Colon (tissue), 2 donors: ENCODE measurements at regions not wholly inside any gene's neighbourhood (a gene's known extent, or its start where the extent isn't known, plus 50 kb on each side); places are given as distances from the start of the nearest gene placed in this dataset.

Experiments
- FAIRE-seq: peaks from 2 replicates; lab custom pipeline; 2012; peaks lifted over from hg19 to GRCh38; lab: Jason Lieb, UNC
- donor health status: control.
- donor health status: control.

DNA sequence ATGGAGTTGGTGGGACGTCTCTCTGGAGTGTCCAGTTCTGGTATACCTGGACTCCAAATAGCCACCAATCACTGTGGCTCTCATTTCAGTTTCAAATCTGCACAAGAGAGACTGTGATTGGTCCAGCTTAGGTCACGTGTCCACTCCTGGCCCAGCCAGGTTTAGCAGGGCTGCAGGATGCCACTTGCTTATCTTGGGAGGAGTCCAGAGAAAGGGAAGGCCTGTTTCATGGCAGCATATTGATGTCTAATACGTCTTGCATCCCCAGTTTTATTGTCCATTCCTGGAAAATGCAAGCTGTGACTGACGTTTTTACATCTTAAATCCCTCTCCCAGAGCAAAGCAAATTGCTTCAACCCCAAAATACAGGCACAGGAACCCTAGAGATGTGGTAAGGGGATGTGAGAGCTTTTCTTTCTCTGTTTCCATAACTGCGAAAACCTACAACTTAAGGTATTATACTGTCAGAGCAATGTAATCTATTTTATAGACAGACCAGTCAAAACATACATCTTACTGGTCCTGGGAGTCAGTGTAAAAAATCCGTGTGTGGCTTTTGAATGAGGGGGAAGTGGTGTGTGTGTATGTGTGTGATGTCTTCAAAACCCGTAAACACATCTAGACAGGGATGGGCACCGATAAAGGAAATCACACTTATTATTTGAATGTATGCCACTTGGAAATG lies 274.4 kb downstream of the TLE3 start:
- FAIRE-seq: no peak

DNA sequence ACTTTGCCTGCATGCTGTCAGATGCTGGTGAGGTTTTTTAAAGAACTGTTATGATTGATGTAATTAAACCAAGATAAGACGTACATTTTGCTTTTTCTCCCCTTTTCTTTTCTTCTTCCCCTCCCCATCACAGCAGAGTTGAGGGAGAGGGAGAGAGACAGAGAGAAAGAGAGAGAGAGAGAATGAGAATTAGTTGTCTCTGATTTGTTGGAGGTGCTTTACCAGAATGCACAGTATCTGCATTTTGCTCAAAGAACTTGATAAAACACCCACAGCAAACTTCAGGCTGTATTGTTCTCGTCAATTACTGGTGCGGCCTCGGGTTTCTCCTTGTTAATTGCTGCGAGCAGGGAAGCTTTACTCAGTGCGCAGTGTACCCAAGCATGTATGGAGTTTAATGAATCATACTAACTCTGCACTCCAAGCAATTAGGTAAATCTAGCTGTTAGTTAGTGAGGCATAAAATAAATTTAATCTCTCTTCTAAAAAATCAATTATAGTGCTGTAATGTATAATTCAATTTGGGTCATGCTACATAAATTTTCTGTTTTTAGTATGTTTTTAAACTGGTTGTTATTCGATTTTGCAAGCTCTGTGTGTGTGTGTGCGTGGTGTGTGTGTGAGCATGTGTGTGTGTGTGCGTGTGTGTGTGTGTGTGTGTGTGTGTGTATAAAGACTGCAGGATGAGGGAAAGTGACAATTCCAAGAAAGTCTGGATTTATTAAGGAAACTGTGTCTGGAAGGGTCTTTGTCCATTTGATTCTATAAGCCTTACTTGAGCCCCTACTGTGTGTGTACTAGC lies 273.4 kb downstream of the TLE3 start:
- no peak for FAIRE-seq

DNA sequence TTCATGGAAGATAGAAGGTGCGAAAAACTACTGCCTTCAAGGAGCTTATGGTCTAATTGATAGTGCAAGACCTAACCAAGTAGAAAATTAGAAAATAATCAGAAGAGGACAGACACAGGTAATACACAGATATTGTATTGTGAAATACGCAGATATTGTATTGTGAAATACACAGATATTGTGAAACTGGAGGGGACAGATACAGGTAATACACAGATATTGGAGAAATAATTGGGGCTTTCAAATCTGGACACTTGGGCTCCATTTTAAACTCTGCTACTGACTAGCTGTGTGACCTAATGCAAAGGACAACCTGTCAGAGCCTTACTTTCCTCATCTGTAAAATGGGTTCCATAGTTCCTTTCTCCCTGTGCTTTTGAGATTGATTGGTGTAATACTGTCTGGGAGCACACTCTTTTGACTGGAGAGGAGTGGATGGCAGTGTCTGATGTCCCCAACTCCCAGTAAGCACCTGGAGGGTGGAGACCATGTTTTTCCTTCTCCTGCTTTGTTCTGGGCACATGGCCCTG lies 272.8 kb downstream of the TLE3 start:
- no peak for FAIRE-seq

DNA sequence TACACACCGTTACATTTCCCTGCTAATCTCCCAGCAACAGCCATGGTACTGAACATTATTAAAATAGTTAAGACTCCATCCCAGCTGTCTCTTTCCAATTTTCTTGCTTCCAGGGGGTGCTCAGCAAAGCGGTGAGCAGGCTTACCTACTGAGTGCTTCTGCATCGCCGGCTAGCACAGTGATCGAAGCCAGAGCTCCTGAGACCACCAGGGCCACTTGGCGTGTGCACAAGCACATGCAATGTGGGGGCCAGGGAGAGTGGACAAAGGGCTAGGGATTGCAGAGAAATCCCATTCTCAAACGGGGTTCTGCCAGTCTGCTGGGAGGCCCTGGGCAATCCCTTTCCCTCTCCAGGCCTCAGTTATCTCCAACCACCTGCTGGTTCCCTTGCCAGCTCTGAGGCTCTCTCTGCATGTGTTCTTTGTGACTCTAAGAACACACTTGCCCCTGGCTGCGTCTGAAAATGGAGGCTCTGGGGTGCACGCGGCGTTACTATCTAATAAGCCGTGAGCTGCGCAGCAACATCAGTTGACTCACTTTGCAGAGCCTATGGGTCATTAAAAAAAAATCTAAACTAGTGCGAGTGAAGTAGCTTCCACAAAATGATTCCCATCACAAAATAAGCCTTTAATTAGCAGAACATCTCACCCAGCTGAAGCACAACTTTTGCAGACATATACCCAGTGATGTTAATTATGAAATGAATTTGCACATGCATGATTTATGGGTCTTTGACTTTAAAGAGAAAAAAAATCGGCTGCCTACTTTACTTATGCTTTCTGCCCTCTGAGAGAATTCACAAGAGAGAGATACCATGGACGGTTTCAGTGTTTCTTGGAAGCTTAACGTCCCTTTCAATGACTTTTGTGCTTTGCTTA lies 271.5 kb downstream of the TLE3 start:
- FAIRE-seq: no peak

DNA sequence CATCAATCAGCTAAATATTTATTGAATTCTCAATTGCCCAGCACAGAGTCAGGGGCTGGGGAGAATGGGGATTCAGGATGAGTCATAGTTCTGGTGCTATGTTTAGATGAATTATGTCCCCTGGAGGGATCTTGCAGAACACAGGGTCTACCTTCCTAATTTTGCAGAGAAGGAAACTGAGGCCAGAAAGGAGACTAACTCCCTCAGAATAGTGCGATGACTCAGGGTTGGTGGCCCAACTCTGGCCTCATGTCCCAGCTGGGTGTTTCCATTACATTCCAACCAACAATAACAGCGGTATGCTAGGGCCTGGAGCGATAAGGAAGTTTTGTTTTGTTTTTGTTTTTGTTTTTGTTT lies 270.9 kb downstream of the TLE3 start:
- no peak for FAIRE-seq

DNA sequence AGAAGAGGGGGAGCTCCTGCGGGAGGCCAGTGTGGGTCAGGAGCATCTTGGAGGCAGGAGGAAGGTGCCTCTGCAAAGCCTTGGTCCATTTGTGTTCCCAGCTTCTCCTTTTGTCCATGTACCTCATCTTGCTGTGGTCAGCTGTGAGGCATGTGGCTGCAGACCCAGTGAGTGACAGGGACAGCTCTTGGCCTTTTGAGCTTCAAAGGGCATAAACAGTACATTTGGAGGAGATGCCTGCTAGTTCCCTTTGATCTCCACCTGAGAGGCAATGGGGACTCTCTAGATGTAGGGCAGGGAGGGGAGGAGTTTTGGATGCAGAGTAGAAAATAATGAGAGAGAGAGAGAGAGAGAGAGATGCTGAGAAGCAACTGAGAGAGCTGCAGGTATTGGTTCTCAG lies 270.0 kb downstream of the TLE3 start:
- no peak for FAIRE-seq

DNA sequence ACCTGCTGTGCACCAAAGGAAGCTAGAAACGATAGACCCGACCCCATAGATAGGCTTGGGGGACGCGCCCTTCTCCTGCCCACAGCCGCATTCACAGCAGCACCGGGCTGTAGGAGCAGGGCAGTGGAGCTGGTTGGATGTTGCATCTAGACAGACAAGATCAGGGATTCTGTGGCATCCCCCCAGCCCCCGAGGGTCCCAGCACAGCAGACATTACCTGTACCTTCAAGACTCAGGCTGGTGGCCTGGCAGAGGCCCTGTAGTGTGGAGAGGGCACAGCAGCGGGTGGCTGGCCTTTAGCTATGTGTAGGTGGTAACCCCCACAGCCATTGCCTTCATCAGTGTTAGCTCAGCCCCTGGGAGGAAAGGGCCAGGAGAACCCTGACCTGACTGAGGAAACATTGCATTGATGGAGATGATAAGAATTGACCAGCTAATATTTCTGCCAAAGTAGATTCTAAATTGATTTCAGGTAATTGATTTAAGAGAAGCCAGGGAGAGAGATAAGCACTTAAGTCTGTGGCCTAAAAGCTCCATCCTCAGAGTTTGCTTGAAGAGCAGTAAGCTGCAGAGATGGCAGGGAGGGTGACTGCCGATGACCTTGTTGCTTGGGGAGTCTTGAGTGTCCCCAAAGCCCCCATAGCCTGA lies 269.4 kb downstream of the TLE3 start:
- FAIRE-seq: no peak

DNA sequence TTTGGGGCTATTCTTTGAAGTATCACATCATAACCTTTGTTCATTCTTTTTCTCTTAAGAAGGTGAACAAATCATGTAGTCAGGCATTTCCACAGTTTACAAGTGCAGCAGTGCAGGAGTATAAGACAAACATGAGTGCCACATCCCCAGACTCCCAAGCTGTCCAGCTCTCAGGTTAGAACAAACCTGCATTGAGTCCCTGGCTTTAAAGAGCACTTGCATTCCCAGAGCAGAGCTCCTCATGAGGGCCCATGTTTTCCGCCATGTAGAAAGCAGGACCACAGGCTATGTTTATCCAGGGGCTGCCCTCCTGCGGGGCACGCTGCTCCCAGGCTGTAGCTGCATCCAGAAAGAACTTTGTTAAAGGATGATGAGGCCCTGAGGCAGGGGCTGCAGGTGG lies 267.7 kb downstream of the TLE3 start:
- FAIRE-seq: no peak

DNA sequence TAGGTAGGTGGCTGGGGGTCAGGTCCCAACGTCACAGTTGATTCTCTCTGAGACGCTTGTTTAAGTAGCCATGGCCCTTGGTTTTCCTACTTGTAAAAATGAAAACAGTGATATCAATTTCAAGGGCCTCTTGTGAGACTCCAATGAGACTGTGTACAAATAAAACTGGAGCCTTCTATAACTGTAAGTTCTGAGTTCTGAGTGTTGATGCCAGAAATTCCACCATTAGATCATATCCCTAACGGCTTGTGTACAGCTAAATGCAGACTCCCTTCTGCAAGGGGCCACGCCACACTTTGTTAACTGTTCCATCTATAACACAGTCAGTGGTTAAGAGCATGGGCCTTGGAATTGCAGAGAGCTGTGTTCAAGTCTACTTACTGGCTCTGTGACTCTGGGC lies 267.3 kb downstream of the TLE3 start:
- no peak for FAIRE-seq

DNA sequence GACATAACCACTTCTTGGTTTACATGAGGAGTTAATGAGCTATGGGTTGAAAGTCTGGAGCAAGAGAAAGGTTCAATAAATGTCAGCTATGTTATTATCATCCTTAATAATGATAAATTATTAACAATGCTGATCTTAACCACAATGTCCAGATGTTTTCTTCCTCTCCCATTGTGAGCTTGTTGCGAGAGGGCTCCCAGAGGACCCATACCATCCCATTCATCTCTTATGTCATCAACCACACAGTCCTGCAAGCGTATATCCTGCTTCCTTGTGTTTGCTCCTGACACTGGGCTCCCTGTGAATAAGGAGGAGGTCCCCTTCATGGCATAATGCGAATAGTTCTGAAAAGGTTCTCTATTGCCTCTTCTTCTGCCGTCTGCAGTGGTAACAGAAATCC lies 266.8 kb downstream of the TLE3 start:
- no peak for FAIRE-seq

DNA sequence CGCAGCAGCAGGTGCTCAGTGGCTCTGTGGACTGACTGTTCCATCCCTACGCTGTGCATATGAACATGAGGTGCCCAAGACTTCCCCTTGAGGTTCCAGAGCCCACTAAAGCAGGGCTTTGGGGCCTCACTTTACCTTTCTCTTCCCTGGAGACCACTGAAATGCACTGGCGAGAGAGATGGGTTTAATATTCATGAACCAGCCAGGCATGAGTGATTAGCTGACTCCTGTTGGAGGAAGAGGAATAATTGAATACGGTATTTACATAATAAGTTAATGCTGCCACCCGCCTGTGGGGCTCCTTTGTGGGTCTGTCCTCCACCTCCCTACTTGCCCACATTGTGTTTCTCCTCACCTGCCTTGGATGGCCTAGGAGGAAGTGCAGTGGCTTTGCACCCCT lies 263.4 kb downstream of the TLE3 start:
- no peak for FAIRE-seq

DNA sequence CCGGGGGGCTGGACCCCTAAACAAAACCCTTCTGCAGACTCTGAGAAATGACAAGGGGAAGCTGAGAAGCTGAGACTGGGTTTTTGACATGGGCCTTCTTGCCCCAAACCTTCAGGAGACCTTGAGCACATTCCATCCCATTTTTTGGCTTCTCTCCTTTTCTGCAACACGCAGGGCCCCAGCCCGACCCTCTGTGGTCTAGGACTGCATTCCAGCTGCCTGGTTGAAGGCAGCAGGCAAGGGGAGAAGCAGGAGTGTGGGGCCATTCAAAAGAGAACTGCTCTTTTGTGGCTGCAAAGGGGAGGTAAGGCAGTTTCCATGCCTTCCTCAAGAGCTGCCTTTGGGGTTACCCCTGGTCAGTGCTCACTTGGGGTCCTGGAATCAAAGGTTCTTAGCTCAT lies 263.0 kb downstream of the TLE3 start:
- FAIRE-seq: no peak

DNA sequence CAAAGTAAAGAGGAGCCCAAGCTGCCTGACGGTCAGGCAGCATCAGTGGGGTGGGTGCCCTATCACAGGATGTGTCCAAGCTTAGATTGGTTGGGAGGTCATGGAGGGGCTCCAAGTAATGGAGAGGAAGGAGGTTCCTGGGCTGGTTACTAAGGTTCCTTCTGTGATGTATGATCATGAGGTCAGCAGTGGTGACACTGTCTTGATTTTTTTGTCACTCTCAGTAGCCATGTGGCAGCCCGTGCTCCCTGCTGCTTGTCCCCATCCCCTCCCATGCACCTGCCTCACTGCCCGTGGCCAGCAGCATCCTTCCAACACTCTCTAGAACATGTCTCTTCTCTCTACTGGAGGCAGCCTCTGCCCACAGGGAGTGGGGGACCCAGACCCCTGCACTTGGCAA lies 261.7 kb downstream of the TLE3 start:
- no peak for FAIRE-seq

DNA sequence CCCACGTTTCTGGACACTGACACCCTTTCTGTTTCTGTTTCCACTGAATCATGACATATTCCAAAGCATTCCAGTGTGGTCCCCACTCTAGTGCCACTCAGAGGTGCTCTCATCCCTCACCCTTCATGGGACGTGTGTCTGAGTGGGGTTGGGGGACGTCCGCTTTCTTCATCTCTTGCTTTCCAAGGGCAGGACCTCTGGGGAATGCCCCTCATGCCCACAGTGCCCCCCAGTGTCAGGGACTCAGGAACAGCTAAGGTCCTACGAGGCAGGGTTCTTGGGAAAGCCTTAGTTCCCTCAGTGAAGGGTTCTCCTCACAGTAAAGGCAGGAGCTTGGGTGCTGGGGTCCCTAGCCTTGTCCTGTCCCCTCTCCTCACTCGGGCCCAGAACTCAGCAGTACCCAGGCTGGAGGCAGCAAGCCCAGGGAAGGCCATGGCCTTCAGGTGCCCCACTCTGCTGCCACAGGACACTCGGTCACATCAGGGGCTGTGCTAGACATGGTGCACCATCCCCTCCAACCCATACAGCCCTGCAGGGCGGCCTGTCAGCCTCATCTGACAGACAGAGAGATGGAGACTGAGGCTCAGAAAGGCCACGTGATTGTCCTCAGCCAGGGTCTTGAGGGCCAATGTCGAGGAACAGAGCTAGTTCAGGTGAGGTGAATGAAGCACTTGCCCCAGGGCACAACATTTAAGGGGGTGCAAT lies 261.0 kb downstream of the TLE3 start:
- no peak for FAIRE-seq

DNA sequence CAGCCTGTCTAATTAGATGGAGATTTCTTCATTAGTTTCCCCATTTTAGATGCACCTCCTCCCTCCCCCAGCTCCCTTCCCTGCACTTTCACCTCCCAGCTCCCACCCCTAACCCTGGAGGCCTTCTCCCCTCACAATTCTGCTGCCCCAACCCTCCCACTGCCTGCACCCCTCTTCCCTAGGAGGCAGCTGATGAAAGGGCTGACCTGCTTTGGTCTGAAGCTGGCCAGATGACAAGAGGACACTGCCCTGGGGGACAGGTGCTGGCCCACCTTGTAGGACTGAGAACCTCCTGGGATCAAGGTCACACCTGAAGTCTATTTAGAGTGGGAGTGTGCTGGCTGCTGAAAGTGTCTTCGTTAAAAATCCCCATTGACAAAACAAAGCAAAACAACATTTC lies 259.4 kb downstream of the TLE3 start:
- FAIRE-seq: no peak

DNA sequence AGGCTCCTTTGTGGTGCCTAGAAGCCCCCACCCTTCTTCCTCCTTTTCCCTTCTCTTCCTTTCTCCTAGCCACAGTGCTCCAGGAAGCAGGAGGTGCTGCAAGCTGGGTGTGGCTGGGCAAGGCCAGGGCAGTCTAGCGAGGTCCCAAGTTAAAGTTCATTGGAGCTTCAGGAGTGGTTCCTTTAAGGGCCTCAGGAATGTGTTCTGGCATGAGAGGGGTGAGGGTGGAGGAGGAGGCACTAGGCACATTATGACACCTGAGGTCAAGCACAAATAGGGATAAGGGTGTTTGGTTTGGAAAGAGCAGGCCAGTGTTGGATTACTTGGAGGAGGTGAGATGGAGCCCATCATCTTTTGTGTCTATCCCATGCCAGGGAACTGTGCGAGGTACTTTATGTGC lies 258.7 kb downstream of the TLE3 start:
- FAIRE-seq: no peak

DNA sequence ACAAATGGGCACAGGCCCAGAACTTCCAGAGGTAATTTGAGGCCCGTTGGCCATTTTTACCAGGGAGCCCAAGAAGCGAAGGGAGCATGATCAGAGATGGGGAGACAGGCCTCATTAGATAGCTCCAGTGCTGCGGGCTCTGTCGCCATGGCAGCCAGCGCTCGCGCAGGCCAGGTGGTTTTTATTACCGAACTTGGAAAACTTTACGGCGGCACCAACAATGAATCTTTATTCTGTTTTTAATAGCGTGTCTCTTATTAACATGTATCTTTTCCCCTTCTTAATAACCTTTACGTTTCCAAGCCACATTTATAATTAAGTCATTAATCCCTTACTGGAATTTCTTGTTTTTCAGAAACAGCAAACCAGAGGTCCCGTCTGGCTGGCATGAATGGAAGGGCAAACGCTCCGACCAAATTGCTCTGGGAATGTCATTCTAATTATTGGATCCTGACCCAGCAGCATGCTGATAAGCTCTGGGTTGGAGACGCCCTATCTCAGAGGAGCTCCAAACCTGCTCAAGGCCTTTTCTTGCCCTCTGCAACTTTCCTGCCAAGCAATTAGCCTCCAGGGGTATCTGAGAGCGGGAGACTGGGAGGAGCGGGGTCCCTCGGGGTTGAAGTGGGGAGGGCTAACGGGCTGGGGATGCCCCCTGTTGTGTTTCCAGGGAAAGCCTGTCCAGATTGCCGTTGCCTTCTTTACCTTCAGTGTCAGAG lies 256.4 kb downstream of the TLE3 start:
- no peak for FAIRE-seq

DNA sequence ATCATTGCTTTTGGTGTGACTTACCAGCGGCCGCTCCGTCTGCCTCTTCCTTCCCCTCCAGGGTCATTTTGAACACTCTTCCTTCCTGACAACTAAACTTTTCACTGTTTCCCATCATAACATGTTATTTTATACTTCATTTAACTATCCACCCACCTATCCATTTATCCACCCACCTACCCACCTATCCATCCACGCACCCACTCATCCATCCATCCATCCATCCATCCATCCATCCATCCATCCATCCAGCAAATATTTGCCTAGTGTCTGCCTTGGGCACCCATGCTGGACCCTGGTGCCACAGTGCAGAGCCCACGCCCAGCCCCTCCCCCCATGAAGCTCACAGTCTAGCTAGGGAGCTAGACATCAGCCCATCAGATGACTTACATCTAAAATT lies 254.9 kb downstream of the TLE3 start:
- FAIRE-seq: no peak

DNA sequence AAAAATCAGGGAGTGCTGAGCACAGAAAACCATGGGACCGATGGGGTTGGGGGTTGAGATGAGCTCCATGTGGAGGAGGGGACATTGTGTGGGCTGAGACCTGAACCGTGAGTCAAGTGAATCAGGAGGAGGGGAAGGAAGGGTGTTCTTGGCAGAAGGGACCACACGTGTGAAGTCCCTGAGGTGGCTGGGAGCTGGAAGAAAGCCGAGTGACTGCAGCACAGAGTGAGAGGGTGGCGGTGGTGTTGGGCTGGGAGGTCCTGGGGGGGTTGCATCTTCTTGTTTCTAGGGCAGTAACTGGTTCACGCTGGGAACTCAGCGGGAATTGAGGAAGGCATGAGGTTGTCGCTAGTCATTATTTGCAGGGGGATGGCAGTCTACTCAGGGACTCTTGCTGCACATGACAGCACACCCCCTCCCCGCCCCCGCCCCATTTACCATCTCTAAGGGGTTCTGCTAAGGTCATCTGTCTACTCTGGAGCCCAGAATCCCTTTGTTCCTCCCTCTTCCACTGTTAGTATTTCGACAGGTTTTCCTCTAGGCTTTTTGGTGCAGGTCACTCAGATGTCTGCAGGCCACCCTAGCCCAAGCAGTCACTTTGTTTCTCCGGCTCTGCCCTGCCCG lies 254.3 kb downstream of the TLE3 start:
- FAIRE-seq: no peak

DNA sequence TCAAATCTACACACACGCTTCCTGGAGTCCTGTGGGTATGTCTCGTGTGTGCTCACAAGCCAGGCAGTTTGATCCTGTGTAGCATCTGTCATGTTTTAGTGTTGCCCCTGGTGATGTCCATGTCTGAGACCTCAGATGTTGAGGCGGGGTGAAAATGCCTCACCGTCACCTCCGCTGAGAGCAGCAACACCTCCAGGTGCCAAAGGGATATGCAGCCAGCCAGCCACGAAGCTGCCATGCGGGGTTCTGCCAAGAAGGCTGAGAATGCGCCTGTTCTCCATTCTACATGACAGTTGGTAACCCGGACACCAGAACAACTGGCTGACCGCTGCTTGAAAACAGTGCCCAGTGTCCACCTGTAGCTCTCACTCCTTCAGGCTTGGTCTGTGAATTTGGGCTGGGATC lies 253.8 kb downstream of the TLE3 start:
- FAIRE-seq: no peak

DNA sequence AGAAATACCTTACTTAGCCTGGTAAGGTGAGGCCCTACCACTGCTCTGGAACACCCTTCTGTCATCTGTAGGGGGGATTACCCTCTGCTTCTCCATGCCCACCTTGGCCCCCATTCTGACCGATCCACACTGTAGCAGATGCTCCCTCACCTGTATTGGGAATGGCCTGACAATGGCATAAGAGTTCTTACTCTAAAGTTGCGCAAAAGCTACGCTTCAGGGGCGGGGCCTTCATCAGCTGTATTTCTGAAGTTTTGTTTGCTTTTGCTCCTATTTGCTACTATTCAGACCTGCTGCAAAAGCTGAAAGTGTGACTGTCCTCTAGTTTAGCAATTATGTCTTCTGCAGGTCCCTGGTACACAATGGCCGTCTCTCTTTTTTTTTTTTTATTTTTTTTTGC lies 252.6 kb downstream of the TLE3 start:
- no peak for FAIRE-seq
